Thymus (tissue), 11 donors: ENCODE measurements at regions not wholly inside any gene's neighbourhood (a gene's known extent, or its start where the extent isn't known, plus 50 kb on each side); places are given as distances from the start of the nearest gene placed in this dataset.
"Not testable (repeated sequence)": the region's sequence is repeated elsewhere in the genome, so short reads cannot be mapped to it uniquely, and the experiment has no call there.

ENCODE experiments used
- DNase-seq, 9 donors: peaks; one replicate each; pipeline ENCODE4 v3.0.0-alpha.2; 2013; ENCODE audit warnings: low spot score in 9 of 9, low read depth in 6 of 9, missing footprints in 1 of 9
- H3K27ac ChIP-seq, 2 donors: one replicate each; pipeline ENCODE4 v1.5.1; 2013; ENCODE audit warnings: control low read depth in 1 of 2, low read depth in 1 of 2, low read length in 1 of 2, mild to moderate bottlenecking in 1 of 2, moderate library complexity in 1 of 2
- H3K27me3 ChIP-seq, 2 donors: one replicate each; pipeline ENCODE4 v1.5.1; 2013; ENCODE audit warnings: low read length in 1 of 2; ENCODE audit not compliant: control insufficient read depth in 2 of 2, insufficient read depth in 1 of 2
- H3K36me3 ChIP-seq, 2 donors: one replicate each; pipeline ENCODE4 v1.5.1; 2013; ENCODE audit warnings: low read length in 1 of 2, mild to moderate bottlenecking in 1 of 2, moderate library complexity in 1 of 2; ENCODE audit not compliant: control insufficient read depth in 2 of 2, insufficient read depth in 2 of 2
- H3K4me1 ChIP-seq, 2 donors: one replicate each; pipeline ENCODE4 v1.5.1; 2013; ENCODE audit warnings: low read length in 2 of 2; ENCODE audit not compliant: control insufficient read depth in 2 of 2, insufficient read depth in 2 of 2
- H3K4me3 ChIP-seq, 2 donors: one replicate each; pipeline ENCODE4 v1.5.1; 2013; ENCODE audit warnings: low read length in 2 of 2, control low read depth in 1 of 2, mild to moderate bottlenecking in 1 of 2
- H3K9me3 ChIP-seq, 2 donors: one replicate each; pipeline ENCODE4 v1.5.1; 2013; ENCODE audit warnings: low read length in 1 of 2, mild to moderate bottlenecking in 1 of 2; ENCODE audit not compliant: control insufficient read depth in 2 of 2, insufficient read depth in 1 of 2
- WGBS: extraction: QIAGEN DNeasy Blood & Tissue Kit; methylation state at CpG from one replicate; pipeline ENCODE4 v1.1.7; 2013; 5-methylcytosine and 5-hydroxymethylcytosine counted together
- donor health status: healthy.

- not testable (repeated sequence) for H3K27ac ChIP-seq, H3K4me1 ChIP-seq, H3K9me3 ChIP-seq, H3K4me3 ChIP-seq, DNase-seq, H3K27me3 ChIP-seq, H3K36me3 ChIP-seq
- WGBS = no CpG with 5 or more reads among the region's 3 CpGs
Measured at GRCh38 chr2:87608377-87609166, 139.3 kb upstream of the PLGLB2 start.

- not testable (repeated sequence) for H3K27ac ChIP-seq, H3K4me3 ChIP-seq, DNase-seq, H3K27me3 ChIP-seq, H3K4me1 ChIP-seq, H3K36me3 ChIP-seq, H3K9me3 ChIP-seq
- no CpG with 5 or more reads among the region's 1 CpG for WGBS
Measured at GRCh38 chr2:87610974-87611373, 136.9 kb upstream of the PLGLB2 start.

GRCh38 chr2:87611416-87611815, 136.5 kb upstream of the PLGLB2 start:
- no CpG with 5 or more reads among the region's 4 CpGs for WGBS

GRCh38 chr2:87611956-87612355, 135.9 kb upstream of the PLGLB2 start:
- not testable (repeated sequence) for H3K36me3 ChIP-seq, H3K27ac ChIP-seq, H3K9me3 ChIP-seq, H3K4me3 ChIP-seq, H3K27me3 ChIP-seq, H3K4me1 ChIP-seq, DNase-seq
- no CpG with 5 or more reads among the region's 2 CpGs for WGBS

More at GRCh38 chr2:87611416-87611815, 136.5 kb upstream of the PLGLB2 start:
- not testable (repeated sequence) for H3K27ac ChIP-seq, H3K4me1 ChIP-seq, H3K36me3 ChIP-seq, H3K27me3 ChIP-seq, DNase-seq, H3K9me3 ChIP-seq, H3K4me3 ChIP-seq

- H3K9me3 ChIP-seq, H3K4me1 ChIP-seq, DNase-seq, H3K27ac ChIP-seq, H3K36me3 ChIP-seq, H3K4me3 ChIP-seq, H3K27me3 ChIP-seq: not testable (repeated sequence)
Measured at GRCh38 chr2:87614829-87615434, 133.0 kb upstream of the PLGLB2 start.

GRCh38 chr2:87619121-87619520, 128.8 kb upstream of the PLGLB2 start:
- not testable (repeated sequence) for DNase-seq, H3K4me3 ChIP-seq, H3K27ac ChIP-seq, H3K4me1 ChIP-seq, H3K36me3 ChIP-seq, H3K27me3 ChIP-seq, H3K9me3 ChIP-seq

- not testable (repeated sequence) for H3K27me3 ChIP-seq, H3K27ac ChIP-seq, H3K4me3 ChIP-seq, H3K9me3 ChIP-seq, DNase-seq, H3K4me1 ChIP-seq, H3K36me3 ChIP-seq
- WGBS = no CpG with 5 or more reads among the region's 4 CpGs
Measured at GRCh38 chr2:87621139-87621538, 126.7 kb upstream of the PLGLB2 start.

- not testable (repeated sequence) for H3K27ac ChIP-seq, H3K27me3 ChIP-seq, H3K36me3 ChIP-seq, H3K9me3 ChIP-seq, H3K4me1 ChIP-seq, DNase-seq, H3K4me3 ChIP-seq
- WGBS = no CpG with 5 or more reads among the region's 4 CpGs
Measured at GRCh38 chr2:87622720-87623119, 125.2 kb upstream of the PLGLB2 start.

GRCh38 chr2:87629491-87630458, 118.1 kb upstream of the PLGLB2 start:
- not testable (repeated sequence) for DNase-seq, H3K4me3 ChIP-seq, H3K4me1 ChIP-seq, H3K9me3 ChIP-seq, H3K36me3 ChIP-seq, H3K27me3 ChIP-seq, H3K27ac ChIP-seq
- 51% methylated on average over 9 of the region's 10 CpGs for WGBS
